ENCODE measurements at regions not wholly inside any gene's neighbourhood (a gene's known extent, or its start where the extent isn't known, plus 50 kb on each side); places are given as distances from the start of the nearest gene placed in this dataset.

DNA sequence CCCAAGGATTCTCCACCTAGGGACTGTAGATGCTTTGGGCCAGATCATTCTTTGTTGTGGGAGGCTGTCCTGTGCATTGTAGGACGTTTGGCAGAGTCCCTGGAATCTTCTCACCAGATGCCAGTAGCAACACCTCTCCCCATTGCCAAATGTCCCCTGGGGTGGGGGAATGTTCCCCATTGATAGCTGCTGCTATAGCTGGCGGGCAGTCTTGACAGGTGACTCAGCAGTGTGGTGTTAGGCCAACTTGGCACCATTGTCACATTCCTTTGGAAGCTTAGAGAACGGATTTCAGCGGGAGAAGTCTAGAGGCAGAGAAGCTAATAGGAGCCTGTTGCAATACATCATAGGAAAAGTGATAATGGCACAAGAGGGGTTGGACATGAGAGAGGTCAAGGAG, 495.7 kb upstream of the SMIM21 start:
- Histone ChIP-seq H3K4me3 (replicated peaks; ENCODE audit: low read depth, low read length) (no peak overlapping the region), H3K27me3 (replicated peaks; ENCODE audit: control insufficient read depth, insufficient read depth, low read length) (no peaks in the 10 kb centered on the region), H3K36me3 (ENCODE audit: control insufficient read depth, insufficient read depth, low read length) (no peaks in the 10 kb centered on the region)
- TF ChIP-seq, protein P1, sequence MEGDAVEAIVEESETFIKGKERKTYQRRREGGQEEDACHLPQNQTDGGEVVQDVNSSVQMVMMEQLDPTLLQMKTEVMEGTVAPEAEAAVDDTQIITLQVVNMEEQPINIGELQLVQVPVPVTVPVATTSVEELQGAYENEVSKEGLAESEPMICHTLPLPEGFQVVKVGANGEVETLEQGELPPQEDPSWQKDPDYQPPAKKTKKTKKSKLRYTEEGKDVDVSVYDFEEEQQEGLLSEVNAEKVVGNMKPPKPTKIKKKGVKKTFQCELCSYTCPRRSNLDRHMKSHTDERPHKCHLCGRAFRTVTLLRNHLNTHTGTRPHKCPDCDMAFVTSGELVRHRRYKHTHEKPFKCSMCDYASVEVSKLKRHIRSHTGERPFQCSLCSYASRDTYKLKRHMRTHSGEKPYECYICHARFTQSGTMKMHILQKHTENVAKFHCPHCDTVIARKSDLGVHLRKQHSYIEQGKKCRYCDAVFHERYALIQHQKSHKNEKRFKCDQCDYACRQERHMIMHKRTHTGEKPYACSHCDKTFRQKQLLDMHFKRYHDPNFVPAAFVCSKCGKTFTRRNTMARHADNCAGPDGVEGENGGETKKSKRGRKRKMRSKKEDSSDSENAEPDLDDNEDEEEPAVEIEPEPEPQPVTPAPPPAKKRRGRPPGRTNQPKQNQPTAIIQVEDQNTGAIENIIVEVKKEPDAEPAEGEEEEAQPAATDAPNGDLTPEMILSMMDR (IDR thresholded peaks at IDR 0.05; ENCODE audit: insufficient read depth, low read length, poor library complexity, severe bottlenecking): no peak
- DNase-seq (ENCODE audit: extremely low read depth, insufficient read length): no peak

DNA sequence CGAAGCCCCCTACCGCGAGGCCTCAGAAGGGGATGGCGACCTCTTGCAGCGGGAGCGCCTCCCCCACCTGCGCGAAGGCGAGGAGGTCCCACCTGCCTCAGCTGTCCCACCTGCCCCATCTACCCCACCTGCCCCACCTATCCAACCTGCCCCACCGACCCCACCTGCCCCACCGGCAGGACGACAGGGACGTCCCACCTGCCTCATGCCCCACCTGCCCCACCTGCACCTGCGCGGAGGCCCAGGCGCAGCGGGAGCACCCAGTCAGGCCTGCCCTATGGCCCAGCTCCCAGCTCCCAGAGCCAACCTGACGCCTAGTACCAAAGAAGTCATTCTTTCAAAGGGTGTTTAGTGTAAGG, 489.1 kb upstream of the SMIM21 start:
- TF ChIP-seq, protein P1 (IDR thresholded peaks at IDR 0.05; ENCODE audit: insufficient read depth, low read length, poor library complexity, severe bottlenecking): no peak

GRCh38 chr18:75915941-75916623, 488.6 kb upstream of the SMIM21 start:
- no peaks in the 10 kb centered on the region for H3K36me3 ChIP-seq (ENCODE audit: control insufficient read depth, insufficient read depth, low read length)
- TF ChIP-seq, protein P1 (IDR thresholded peaks at IDR 0.05; ENCODE audit: insufficient read depth, low read length, poor library complexity, severe bottlenecking): no peak
- no peaks in the 10 kb centered on the region for H3K27me3 ChIP-seq (replicated peaks; ENCODE audit: control insufficient read depth, insufficient read depth, low read length)
- DNase-seq (ENCODE audit: extremely low read depth, insufficient read length): no peak
- no peak overlapping the region for H3K4me3 ChIP-seq (replicated peaks; ENCODE audit: low read depth, low read length)

More for the DNA sequence above, 489.1 kb upstream of the SMIM21 start:
- no peaks in the 10 kb centered on the region for H3K36me3 ChIP-seq (ENCODE audit: control insufficient read depth, insufficient read depth, low read length)
- H3K27me3 ChIP-seq (replicated peaks; ENCODE audit: control insufficient read depth, insufficient read depth, low read length): no peaks in the 10 kb centered on the region
- H3K4me3 ChIP-seq (replicated peaks; ENCODE audit: low read depth, low read length): no peak overlapping the region
- DNase-seq (ENCODE audit: extremely low read depth, insufficient read length): no peak

- Histone ChIP-seq H3K27me3 (replicated peaks; ENCODE audit: control insufficient read depth, insufficient read depth, low read length) (no peaks in the 10 kb centered on the region), H3K36me3 (ENCODE audit: control insufficient read depth, insufficient read depth, low read length) (no peaks in the 10 kb centered on the region), H3K4me3 (replicated peaks; ENCODE audit: low read depth, low read length) (no peak overlapping the region)
- TF ChIP-seq, protein P1 (IDR thresholded peaks at IDR 0.05; ENCODE audit: insufficient read depth, low read length, poor library complexity, severe bottlenecking): no peak
- DNase-seq (ENCODE audit: extremely low read depth, insufficient read length): no peak
Observed at GRCh38 chr18:75912829-75913228, 485.3 kb upstream of the SMIM21 start.

DNA sequence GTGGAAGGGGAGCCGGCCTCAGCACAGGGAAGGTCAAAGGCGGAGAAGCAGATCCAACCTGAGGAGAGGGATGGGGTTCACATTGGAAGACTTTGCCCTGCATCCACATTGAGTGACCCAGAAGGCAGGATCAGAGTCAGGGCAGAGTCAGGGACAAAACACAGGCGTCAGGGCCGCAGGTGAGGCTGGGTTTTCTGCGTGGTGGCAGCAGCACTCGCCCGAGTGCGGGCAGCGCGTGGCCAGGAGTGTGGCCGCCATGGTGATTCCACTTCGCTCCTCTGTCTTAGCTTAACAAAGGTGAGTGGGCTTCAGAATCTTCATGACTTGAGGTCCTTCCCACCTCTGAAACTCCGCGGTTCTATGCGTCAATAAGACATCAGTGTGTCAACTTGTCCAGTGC, 476.9 kb upstream of the SMIM21 start:
- Histone ChIP-seq H3K36me3 (ENCODE audit: control insufficient read depth, insufficient read depth, low read length) (no peaks in the 10 kb centered on the region), H3K4me3 (replicated peaks; ENCODE audit: low read depth, low read length) (no peak overlapping the region), H3K27me3 (replicated peaks; ENCODE audit: control insufficient read depth, insufficient read depth, low read length) (no peaks in the 10 kb centered on the region)
- TF ChIP-seq, protein P1 (IDR thresholded peaks at IDR 0.05; ENCODE audit: insufficient read depth, low read length, poor library complexity, severe bottlenecking): no peak
- no peak for DNase-seq (ENCODE audit: extremely low read depth, insufficient read length)

DNA sequence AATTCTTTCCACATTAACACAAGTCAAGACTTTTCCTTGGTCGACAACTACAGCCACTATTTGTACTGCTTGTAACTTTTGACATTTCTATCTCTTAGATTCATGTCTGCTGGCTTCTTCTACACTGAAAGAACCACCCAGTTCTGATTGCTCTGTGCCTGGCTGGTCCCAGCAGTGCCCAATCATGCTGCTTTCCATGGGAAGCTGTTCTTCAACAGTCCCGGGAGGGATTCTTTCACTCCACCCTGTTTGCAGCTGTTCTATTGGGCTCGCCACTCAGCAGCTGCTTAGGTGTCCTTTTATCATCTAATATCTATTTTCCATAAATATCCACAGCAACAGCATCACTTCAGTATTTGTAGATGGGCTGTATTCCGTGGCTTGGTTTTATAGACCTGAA, 471.1 kb upstream of the SMIM21 start:
- no peak for DNase-seq (ENCODE audit: extremely low read depth, insufficient read length)
- Histone ChIP-seq H3K36me3 (ENCODE audit: control insufficient read depth, insufficient read depth, low read length) (no peaks in the 10 kb centered on the region), H3K4me3 (replicated peaks; ENCODE audit: low read depth, low read length) (no peak overlapping the region), H3K27me3 (replicated peaks; ENCODE audit: control insufficient read depth, insufficient read depth, low read length) (no peaks in the 10 kb centered on the region)
- TF ChIP-seq, protein P1 (IDR thresholded peaks at IDR 0.05; ENCODE audit: insufficient read depth, low read length, poor library complexity, severe bottlenecking): no peak
